Activated CD4-positive, alpha-beta memory T cell treated with anti-CD3 and anti-CD28 coated beads, Interleukin-2, amount 10 ng/mL, durations not matched to agents 7 days and 5 days (primary cell): ENCODE measurements at regions not wholly inside any gene's neighbourhood (a gene's known extent, or its start where the extent isn't known, plus 50 kb on each side); places are given as distances from the start of the nearest gene placed in this dataset.
"Not testable (repeated sequence)": the region's sequence is repeated elsewhere in the genome, so short reads cannot be mapped to it uniquely, and the experiment has no call there.

Experiments used
- CTCF ChIA-PET: fragments of 350-600 bp; sonication (Branson Sonifier 250); formaldehyde crosslinking; loops from one replicate; lab custom pipeline; 2021; ENCODE audit warnings: antibody characterized with exemption, inconsistent platforms; lab: Charles Lee
- POLR2A ChIA-PET: fragments of 350-600 bp; sonication (Branson Sonifier 250); formaldehyde crosslinking; loops from one replicate; lab custom pipeline; 2021; ENCODE audit warnings: antibody characterized with exemption; lab: Charles Lee
- DNase-seq: peaks from one replicate; pipeline ENCODE4 v3.0.0-alpha.2; 2020
- H3K27ac Mint-ChIP-seq: one replicate; pipeline ENCODE4 v1.8.0; 2021; ENCODE audit warnings: mild to moderate bottlenecking, mixed read lengths
- H3K27me3 Mint-ChIP-seq: one replicate; pipeline ENCODE4 v1.8.0; 2021; ENCODE audit warnings: mixed read lengths
- H3K36me3 Mint-ChIP-seq: one replicate; pipeline ENCODE4 v1.8.0; 2021; ENCODE audit warnings: low read depth, mixed read lengths
- H3K4me1 Mint-ChIP-seq: one replicate; pipeline ENCODE4 v1.8.0; 2021; ENCODE audit warnings: mixed read lengths
- H3K4me3 Mint-ChIP-seq: one replicate; pipeline ENCODE4 v1.8.0; 2021; ENCODE audit warnings: mild to moderate bottlenecking, mixed read lengths
- H3K9me3 Mint-ChIP-seq: one replicate; pipeline ENCODE4 v1.8.0; 2021; ENCODE audit warnings: mixed read lengths

DNA sequence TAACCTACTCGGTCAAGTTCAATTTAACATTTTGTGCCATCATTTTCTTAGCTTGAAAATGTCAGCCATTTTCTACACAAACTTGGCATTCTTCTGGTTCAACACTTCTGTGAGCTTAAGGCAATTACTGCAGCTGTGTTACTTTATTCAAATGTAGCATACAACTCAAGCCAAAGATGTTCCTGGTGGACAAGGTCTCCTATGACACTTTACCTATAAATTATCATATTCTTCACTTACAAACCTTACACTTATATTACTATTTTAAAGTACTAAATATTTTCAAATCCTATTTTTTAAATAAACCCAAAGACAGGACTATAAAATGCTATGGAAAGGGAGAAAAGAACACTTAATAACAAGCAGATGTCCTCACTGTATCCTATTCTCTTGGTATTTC, 1045.3 kb downstream of the TSN start:
- Mint-ChIP-seq H3K27me3 (no peaks in the 10 kb centered on the region), H3K27ac (no peak overlapping the region), H3K9me3 (peaks cover 4% of the 10 kb centered on the region), H3K4me3 (no peak overlapping the region), H3K36me3 (no peaks in the 10 kb centered on the region), H3K4me1 (no peaks in the 10 kb centered on the region)
- DNase-seq, result no peak
- CTCF ChIA-PET, result interaction anchor here (0.7 kb wide), 1 partner anchor 457 kb away, joined by 3 read pairs; no protein-coding TSS in a partner anchor
- POLR2A ChIA-PET, result no interaction called here

DNA sequence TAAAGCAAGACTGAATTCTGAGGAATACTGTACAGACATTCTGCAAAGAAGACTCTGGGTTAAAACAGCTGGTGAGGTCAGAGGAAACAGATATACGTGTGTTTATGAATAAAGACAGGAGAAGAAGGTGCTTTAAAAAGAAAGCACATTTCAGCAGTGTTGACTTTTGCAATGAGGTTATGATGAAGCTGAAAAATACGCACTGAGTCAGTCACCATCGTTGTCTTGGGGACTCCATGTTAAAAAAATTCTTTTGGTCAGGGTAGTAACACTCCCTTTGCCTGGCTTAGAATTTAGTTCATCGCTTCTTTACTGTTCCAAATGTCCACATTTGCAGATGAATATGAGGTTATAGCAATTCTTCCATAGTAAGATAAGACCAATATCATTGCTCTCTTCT, 1049.0 kb downstream of the TSN start:
- Mint-ChIP-seq H3K27ac (no peak overlapping the region), H3K9me3 (peaks cover 11% of the 10 kb centered on the region), H3K27me3 (no peaks in the 10 kb centered on the region), H3K4me1 (no peaks in the 10 kb centered on the region), H3K36me3 (no peaks in the 10 kb centered on the region), H3K4me3 (no peak overlapping the region)
- POLR2A ChIA-PET, result no interaction called here
- CTCF ChIA-PET, result no interaction called here
- DNase-seq, result no peak

DNA sequence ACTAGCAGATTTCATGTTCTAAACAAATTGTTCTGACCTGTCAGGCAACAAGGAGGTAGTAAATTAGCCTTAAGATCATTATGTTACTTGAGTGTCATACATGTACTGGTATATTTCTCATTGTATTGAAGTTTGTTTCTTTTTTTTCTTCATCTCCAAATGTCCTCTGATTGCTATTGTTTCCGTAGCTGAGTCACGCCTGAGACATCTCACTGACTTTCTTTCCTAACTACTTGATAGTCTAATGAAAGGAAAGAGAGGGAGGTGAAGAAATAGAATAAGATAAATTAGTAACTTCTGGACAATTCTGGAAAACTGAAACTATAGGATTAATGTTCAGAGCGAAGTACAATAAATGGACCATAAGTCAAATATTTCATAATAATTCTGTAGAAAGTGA, 1049.9 kb downstream of the TSN start:
- Mint-ChIP-seq H3K36me3 (no peaks in the 10 kb centered on the region), H3K9me3 (peaks cover 13% of the 10 kb centered on the region), H3K4me3 (no peak overlapping the region), H3K4me1 (no peaks in the 10 kb centered on the region), H3K27me3 (no peaks in the 10 kb centered on the region), H3K27ac (no peak overlapping the region)
- CTCF ChIA-PET, result no interaction called here
- DNase-seq, result no peak
- POLR2A ChIA-PET, result no interaction called here

DNA sequence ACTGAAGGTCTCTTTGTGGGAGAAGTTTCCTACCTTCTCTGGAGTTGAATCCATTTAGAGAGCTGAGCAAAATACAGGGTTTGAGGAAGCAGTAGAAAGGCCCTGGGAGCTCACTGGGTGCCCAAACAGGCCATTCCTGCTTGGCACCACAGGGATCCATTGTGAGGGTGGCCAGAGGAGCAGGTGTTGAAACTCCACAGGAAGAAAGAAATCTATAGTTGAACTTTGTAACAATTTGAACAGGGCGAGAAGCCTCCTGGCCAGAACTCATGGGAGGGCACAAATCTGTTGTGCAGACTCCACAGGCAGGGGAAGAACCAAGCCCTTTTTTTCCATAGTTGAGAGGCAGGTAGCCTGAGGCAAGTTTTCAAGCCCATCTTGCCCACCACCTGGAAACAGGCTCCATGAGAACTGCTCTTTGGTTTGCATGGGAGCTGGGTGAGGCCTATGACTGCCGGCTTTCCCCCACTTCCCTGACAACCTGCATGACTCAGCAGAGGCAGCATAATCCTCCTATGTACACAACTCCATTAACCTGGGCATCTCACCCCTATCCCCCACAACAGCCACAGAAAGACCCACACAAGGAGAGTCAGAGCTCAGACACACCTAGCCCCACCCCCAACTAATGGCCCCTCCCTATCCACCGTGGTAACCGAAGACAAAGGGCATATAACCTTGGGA, 1053.0 kb downstream of the TSN start:
- POLR2A ChIA-PET, result no interaction called here
- Mint-ChIP-seq H3K36me3 (no peaks in the 10 kb centered on the region), H3K27ac (no peak overlapping the region), H3K4me1 (no peaks in the 10 kb centered on the region), H3K9me3 (peaks cover 11% of the 10 kb centered on the region), H3K4me3 (no peak overlapping the region), H3K27me3 (no peaks in the 10 kb centered on the region)
- CTCF ChIA-PET, result no interaction called here
- DNase-seq, result no peak

DNA sequence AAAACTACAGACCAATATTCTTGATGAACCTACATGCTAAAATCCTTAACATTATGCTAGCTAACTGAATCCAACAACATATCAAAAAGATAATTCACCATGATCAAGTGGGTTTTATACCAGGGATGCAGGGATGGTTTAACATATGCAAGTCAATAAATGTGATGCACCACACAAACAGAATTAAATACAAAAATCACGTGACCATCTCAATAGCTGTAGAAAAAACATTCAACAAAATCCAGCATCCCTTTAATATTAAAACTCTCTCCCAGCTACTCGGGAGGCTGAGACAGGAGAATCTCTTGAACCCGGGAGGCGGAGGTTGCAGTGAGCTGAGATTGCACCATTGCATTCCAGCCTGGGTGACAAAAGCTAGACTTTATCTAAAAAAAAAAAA, 1056.8 kb downstream of the TSN start:
- H3K27me3 Mint-ChIP-seq, H3K4me3 Mint-ChIP-seq, H3K4me1 Mint-ChIP-seq, CTCF ChIA-PET, H3K9me3 Mint-ChIP-seq, POLR2A ChIA-PET, H3K27ac Mint-ChIP-seq, DNase-seq, H3K36me3 Mint-ChIP-seq: not testable (repeated sequence)

DNA sequence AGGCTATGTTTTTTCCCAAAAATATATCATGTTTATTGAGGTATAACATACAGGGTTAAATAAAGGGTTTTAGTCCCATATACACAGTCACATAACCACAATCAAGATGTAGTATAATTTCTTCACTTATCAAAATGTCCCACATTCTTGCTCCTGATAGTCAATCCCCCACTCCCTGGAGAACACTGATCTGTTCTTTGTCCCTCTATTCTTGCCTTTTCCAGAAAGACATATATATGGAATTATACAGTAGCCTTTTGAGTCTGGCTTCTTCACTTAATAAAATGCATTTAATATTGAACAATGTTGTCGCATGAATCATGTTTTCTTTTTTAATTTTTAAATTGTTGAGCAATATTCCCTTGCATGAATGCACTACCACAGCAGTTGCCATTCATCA, 1059.7 kb downstream of the TSN start:
- Mint-ChIP-seq H3K4me3 (no peak overlapping the region), H3K4me1 (no peaks in the 10 kb centered on the region), H3K27ac (no peak overlapping the region), H3K27me3 (no peaks in the 10 kb centered on the region), H3K9me3 (peaks cover 6% of the 10 kb centered on the region), H3K36me3 (no peaks in the 10 kb centered on the region)
- POLR2A ChIA-PET, result no interaction called here
- CTCF ChIA-PET, result no interaction called here
- no peak for DNase-seq

DNA sequence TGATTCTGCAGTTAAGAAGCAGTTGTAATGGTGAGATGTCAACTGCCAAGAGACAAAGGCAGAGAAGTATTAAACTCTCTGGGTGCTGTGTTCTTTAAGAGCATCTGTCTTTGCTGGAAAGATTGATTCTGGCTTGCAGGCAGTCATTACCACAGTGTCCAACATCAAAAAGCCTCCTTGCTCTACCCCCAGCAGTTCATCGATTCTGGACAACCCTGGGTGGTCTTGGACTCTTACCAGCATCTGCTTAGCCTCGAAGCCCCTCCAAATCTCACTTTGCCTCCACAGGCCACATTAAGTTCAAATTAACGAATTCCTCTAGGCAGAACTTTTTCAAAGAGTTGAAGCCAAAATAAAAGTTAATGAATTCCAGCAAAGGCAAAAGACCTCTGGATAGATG, 1061.4 kb downstream of the TSN start:
- Mint-ChIP-seq H3K4me3 (no peak overlapping the region), H3K27ac (no peak overlapping the region), H3K36me3 (no peaks in the 10 kb centered on the region), H3K4me1 (no peaks in the 10 kb centered on the region), H3K9me3 (peaks cover 8% of the 10 kb centered on the region), H3K27me3 (no peaks in the 10 kb centered on the region)
- DNase-seq, result no peak
- POLR2A ChIA-PET, result no interaction called here
- CTCF ChIA-PET, result no interaction called here

DNA sequence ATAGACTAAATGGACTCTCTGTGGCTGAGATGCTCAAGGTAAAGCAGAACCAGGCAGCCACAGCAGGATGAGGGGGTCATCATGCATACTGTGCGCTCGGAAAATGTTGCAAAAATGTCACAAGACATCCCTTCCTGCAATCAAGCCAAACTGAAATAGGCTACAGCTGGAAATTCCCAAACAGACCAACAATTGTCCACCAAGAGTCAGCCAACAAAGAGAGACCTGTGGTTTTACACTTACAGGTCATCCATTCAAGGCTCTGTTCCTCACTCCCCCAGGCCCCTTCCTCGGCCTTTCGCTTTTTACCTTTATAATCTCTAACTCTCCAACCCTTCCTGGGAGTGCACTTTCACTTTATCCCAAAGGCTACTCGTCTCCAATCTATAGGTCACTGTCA, 1066.9 kb downstream of the TSN start:
- ChIA-PET CTCF (no interaction called here), POLR2A (no interaction called here)
- H3K4me3 Mint-ChIP-seq, result no peak overlapping the region
- no peaks in the 10 kb centered on the region for H3K27me3 Mint-ChIP-seq
- H3K27ac Mint-ChIP-seq, result no peak overlapping the region
- no peaks in the 10 kb centered on the region for H3K36me3 Mint-ChIP-seq
- H3K4me1 Mint-ChIP-seq, result no peaks in the 10 kb centered on the region
- no peak for DNase-seq
- peaks cover 11% of the 10 kb centered on the region for H3K9me3 Mint-ChIP-seq

DNA sequence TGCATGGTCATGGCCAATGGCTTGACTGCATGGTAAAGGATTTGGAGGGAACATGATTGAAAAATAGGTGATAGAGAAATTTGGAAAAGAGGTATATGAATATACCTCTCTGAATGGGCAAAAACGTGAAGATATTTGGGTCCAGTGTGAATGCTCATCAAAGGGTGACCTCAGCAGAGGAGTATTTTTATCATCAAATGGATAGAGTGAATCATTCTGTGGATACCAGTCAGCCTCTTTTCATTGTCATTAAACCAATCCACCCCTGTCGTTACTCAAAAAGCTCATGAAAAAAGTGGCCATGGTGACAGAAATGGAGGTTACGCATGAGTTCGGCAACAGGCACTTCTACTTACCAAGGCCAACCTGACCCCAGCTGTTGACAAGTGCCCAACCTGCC, 1074.7 kb downstream of the TSN start:
- H3K27ac Mint-ChIP-seq, result no peak overlapping the region
- H3K27me3 Mint-ChIP-seq, result no peaks in the 10 kb centered on the region
- no peak overlapping the region for H3K4me3 Mint-ChIP-seq
- ChIA-PET POLR2A (no interaction called here), CTCF (no interaction called here)
- H3K4me1 Mint-ChIP-seq, result no peaks in the 10 kb centered on the region
- DNase-seq, result no peak
- peaks cover 6% of the 10 kb centered on the region for H3K9me3 Mint-ChIP-seq
- H3K36me3 Mint-ChIP-seq, result no peaks in the 10 kb centered on the region

DNA sequence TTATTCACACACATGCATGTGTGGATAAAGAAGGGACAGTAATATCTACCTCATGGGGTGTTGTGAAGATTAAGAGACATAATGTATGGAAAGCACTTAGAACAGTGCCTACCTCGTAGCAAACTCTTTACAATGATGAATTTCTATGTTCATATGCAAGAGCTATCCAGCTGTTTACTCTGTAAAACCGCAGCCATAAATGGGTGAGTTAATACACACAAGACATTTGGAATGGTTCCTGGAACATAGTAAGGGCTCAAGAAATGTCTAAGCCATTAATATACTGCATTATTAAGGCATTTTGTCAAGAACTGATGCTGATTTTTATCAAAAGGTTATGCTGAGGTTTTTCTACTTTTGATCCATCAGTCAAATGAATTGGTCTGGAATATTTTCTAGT, 1076.2 kb downstream of the TSN start:
- no peaks in the 10 kb centered on the region for H3K36me3 Mint-ChIP-seq
- H3K27me3 Mint-ChIP-seq, result no peaks in the 10 kb centered on the region
- CTCF ChIA-PET, result no interaction called here
- no peak for DNase-seq
- POLR2A ChIA-PET, result no interaction called here
- no peak overlapping the region for H3K4me3 Mint-ChIP-seq
- no peaks in the 10 kb centered on the region for H3K4me1 Mint-ChIP-seq
- peaks cover 6% of the 10 kb centered on the region for H3K9me3 Mint-ChIP-seq
- no peak overlapping the region for H3K27ac Mint-ChIP-seq

DNA sequence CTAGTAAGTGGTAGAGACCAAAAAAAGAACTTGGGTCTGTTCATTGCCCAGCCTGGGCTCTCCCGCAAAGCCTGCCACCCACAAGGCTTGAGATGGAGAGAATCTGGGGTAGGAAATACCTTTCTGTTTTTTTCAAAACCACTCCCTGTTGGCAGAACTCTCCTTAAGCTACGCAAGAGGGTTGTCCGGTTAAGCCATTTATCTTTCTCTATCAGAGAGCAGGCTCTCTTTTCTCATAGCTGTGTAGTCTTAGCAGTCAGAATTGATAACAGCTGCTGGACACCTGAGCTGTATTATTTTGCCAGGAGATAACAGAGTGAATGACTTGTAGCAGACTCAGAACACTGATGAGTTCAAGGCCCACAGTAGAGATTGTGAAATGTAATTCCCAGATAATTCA, 1088.1 kb downstream of the TSN start:
- Mint-ChIP-seq H3K4me3 (no peak overlapping the region), H3K9me3 (peaks cover 2% of the 10 kb centered on the region), H3K27ac (no peak overlapping the region), H3K4me1 (no peaks in the 10 kb centered on the region), H3K27me3 (no peaks in the 10 kb centered on the region), H3K36me3 (no peaks in the 10 kb centered on the region)
- no peak for DNase-seq
- CTCF ChIA-PET, result no interaction called here
- POLR2A ChIA-PET, result no interaction called here

DNA sequence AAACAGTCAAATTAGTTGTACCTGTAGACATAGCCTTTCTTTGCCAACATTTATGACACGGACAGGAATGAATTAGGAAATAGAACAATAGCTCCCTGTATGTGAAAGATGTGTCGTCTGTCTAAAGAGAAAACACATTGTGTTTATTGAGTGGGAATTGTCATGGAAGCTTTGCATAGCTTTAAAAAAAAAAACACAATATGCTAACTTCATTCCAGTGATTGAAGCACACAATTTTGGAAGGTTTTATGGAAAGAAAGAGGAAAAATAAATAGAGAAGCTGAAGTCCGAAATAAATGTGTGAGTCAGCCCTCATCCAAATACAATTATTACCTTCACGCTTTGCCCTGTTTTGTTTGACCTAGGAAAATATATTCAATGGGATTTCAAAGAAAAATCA, 1095.7 kb downstream of the TSN start:
- H3K4me1 Mint-ChIP-seq, result no peaks in the 10 kb centered on the region
- H3K27me3 Mint-ChIP-seq, result no peaks in the 10 kb centered on the region
- CTCF ChIA-PET, result no interaction called here
- no peak overlapping the region for H3K27ac Mint-ChIP-seq
- POLR2A ChIA-PET, result no interaction called here
- H3K36me3 Mint-ChIP-seq, result no peaks in the 10 kb centered on the region
- no peak for DNase-seq
- no peak overlapping the region for H3K4me3 Mint-ChIP-seq
- peaks cover 6% of the 10 kb centered on the region for H3K9me3 Mint-ChIP-seq

DNA sequence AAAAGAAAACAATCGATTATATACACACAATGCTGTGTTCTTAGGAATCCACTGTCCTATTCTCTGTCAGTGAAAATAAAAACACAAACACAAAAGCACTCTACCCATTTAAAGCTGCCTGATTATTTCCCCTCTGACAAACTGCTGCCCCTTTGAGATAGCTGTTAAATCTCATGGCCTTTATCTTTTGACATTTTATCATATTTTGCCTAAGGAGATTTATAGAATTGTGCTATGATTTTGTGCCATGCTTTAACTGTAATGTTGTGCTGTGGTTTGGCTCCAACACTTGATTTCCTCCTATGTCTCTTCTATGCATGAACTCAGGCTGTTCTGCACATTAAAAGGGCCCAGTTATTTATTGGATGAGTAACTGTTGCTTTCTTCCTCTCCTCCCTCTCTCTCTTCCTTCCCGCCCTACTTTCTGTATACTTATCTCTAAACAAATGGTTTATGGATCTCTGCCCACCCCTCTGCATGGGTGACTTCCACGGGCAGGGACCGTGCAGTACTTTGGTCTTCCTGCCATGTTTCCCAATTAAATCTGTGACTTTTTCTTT, 1096.6 kb downstream of the TSN start:
- no peaks in the 10 kb centered on the region for H3K4me1 Mint-ChIP-seq
- POLR2A ChIA-PET, result no interaction called here
- H3K36me3 Mint-ChIP-seq, result no peaks in the 10 kb centered on the region

DNA sequence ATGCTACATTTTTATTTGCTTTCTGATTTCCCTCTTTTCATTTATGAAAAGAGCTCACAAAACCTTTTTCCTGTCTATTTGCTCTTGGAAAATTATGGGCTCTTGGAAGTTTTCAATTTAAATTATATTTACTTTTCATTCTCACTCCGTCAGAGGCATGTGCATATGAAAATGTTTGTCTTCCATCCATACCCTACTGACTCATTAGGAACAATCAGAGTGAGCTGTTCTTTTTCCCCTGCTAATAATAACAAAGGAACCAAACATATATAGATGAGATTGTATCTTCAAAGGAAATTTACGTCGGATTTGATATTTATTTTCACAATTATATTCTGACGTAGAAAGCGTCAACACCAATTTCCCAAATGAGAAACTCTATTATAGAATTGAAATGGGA, 1101.2 kb downstream of the TSN start:
- no peaks in the 10 kb centered on the region for H3K4me1 Mint-ChIP-seq
- peaks cover 3% of the 10 kb centered on the region for H3K36me3 Mint-ChIP-seq
- ChIA-PET POLR2A (no interaction called here), CTCF (no interaction called here)
- no peak overlapping the region for H3K4me3 Mint-ChIP-seq
- H3K27ac Mint-ChIP-seq, result no peak overlapping the region
- no peaks in the 10 kb centered on the region for H3K27me3 Mint-ChIP-seq
- H3K9me3 Mint-ChIP-seq, result peaks cover 24% of the 10 kb centered on the region
- DNase-seq, result no peak

More for the DNA sequence above, 1096.6 kb downstream of the TSN start:
- Mint-ChIP-seq H3K27ac (no peak overlapping the region), H3K9me3 (peaks cover 10% of the 10 kb centered on the region), H3K27me3 (no peaks in the 10 kb centered on the region), H3K4me3 (no peak overlapping the region)
- CTCF ChIA-PET, result no interaction called here
- no peak for DNase-seq
